Nephron progenitor cell (in vitro differentiated cells): ENCODE measurements at regions not wholly inside any gene's neighbourhood (a gene's known extent, or its start where the extent isn't known, plus 50 kb on each side); places are given as distances from the start of the nearest gene placed in this dataset.

Experiments used
- DNase-seq: peaks from one replicate; pipeline ENCODE4 v3.0.0; 2021
- H3K27ac Mint-ChIP-seq: 2 replicates; pipeline ENCODE4 v1.8.0; 2021; ENCODE audit warnings: mild to moderate bottlenecking, moderate library complexity, mixed read lengths
- H3K27me3 Mint-ChIP-seq: 2 replicates; pipeline ENCODE4 v1.8.0; 2021; ENCODE audit warnings: mild to moderate bottlenecking, low read depth, mixed read lengths; ENCODE audit not compliant: poor library complexity
- H3K36me3 Mint-ChIP-seq: 2 replicates; pipeline ENCODE4 v1.8.0; 2021; ENCODE audit warnings: low read depth, mixed read lengths
- H3K4me1 Mint-ChIP-seq: 2 replicates; pipeline ENCODE4 v1.8.0; 2021; ENCODE audit warnings: mixed read lengths
- H3K4me3 Mint-ChIP-seq: 2 replicates; pipeline ENCODE4 v1.8.0; 2021; ENCODE audit warnings: mild to moderate bottlenecking, moderate library complexity, mixed read lengths
- H3K9me3 Mint-ChIP-seq: 2 replicates; pipeline ENCODE4 v1.8.0; 2021; ENCODE audit warnings: mild to moderate bottlenecking, moderate library complexity, mixed read lengths
- CTCF ChIP-seq: fragments of 200-600 bp; sonication (generic); IDR thresholded peaks from 2 replicates; pipeline ENCODE4 v1.5.0; 2021; ENCODE audit warnings: antibody characterized with exemption

GRCh38 chr12:39043424-39043822 is 138.0 kb upstream of the CPNE8 start:
- DNase-seq = no peak
- H3K27ac Mint-ChIP-seq = no peak overlapping the region
- TF ChIP-seq CTCF = no peak

GRCh38 chr12:39040275-39040674 is 134.9 kb upstream of the CPNE8 start:
- H3K4me3 Mint-ChIP-seq = no peak overlapping the region
- no peaks in the 10 kb centered on the region for H3K9me3 Mint-ChIP-seq
- no peak for DNase-seq
- no peaks in the 10 kb centered on the region for H3K27me3 Mint-ChIP-seq
- TF ChIP-seq CTCF = no peak
- no peaks in the 10 kb centered on the region for H3K36me3 Mint-ChIP-seq
- H3K27ac Mint-ChIP-seq = no peak overlapping the region
- peaks cover 22% of the 10 kb centered on the region for H3K4me1 Mint-ChIP-seq

More at GRCh38 chr12:39043424-39043822, 138.0 kb upstream of the CPNE8 start:
- no peaks in the 10 kb centered on the region for H3K9me3 Mint-ChIP-seq
- peaks cover 3% of the 10 kb centered on the region for H3K27me3 Mint-ChIP-seq
- H3K4me3 Mint-ChIP-seq = no peak overlapping the region
- peaks cover 30% of the 10 kb centered on the region for H3K4me1 Mint-ChIP-seq
- H3K36me3 Mint-ChIP-seq = no peaks in the 10 kb centered on the region

GRCh38 chr12:39037115-39037514 is 131.7 kb upstream of the CPNE8 start:
- H3K27ac Mint-ChIP-seq = no peak overlapping the region
- peaks cover 6% of the 10 kb centered on the region for H3K4me1 Mint-ChIP-seq
- no peak overlapping the region for H3K4me3 Mint-ChIP-seq
- no peaks in the 10 kb centered on the region for H3K9me3 Mint-ChIP-seq
- no peaks in the 10 kb centered on the region for H3K27me3 Mint-ChIP-seq
- H3K36me3 Mint-ChIP-seq = no peaks in the 10 kb centered on the region
- TF ChIP-seq CTCF = no peak
- DNase-seq = no peak

GRCh38 chr12:39036105-39036504 is 130.7 kb upstream of the CPNE8 start:
- H3K9me3 Mint-ChIP-seq = no peaks in the 10 kb centered on the region
- H3K27ac Mint-ChIP-seq = no peak overlapping the region
- no peak for DNase-seq
- no peaks in the 10 kb centered on the region for H3K36me3 Mint-ChIP-seq
- H3K27me3 Mint-ChIP-seq = no peaks in the 10 kb centered on the region
- TF ChIP-seq CTCF = no peak
- H3K4me3 Mint-ChIP-seq = no peak overlapping the region
- H3K4me1 Mint-ChIP-seq = peaks cover 6% of the 10 kb centered on the region

GRCh38 chr12:39033782-39034181 is 128.4 kb upstream of the CPNE8 start:
- Mint-ChIP-seq H3K9me3 (no peaks in the 10 kb centered on the region), H3K36me3 (no peaks in the 10 kb centered on the region), H3K4me1 (peaks cover 6% of the 10 kb centered on the region), H3K4me3 (no peak overlapping the region), H3K27me3 (no peaks in the 10 kb centered on the region), H3K27ac (no peak overlapping the region)
- no peak for DNase-seq
- TF ChIP-seq CTCF = no peak

GRCh38 chr12:39032448-39032847 is 127.1 kb upstream of the CPNE8 start:
- Mint-ChIP-seq H3K9me3 (no peaks in the 10 kb centered on the region), H3K27ac (no peak overlapping the region), H3K36me3 (no peaks in the 10 kb centered on the region), H3K4me3 (no peak overlapping the region), H3K4me1 (peaks cover 6% of the 10 kb centered on the region), H3K27me3 (no peaks in the 10 kb centered on the region)
- TF ChIP-seq CTCF = no peak
- DNase-seq = no peak
